NCI-H524 treated with DMSO at 0.1 percent for 48 hours (cell line): ENCODE measurements at regions not wholly inside any gene's neighbourhood (a gene's known extent, or its start where the extent isn't known, plus 50 kb on each side); places are given as distances from the start of the nearest gene placed in this dataset.
A peak's percentile ranks its signal among the peaks of the same experiment; 100 is the strongest.
"Not testable (repeated sequence)": the region's sequence is repeated elsewhere in the genome, so short reads cannot be mapped to it uniquely, and the experiment has no call there.

Experiments used
- DNase-seq: peaks from one replicate; lab custom pipeline; 2025; lab: John Stamatoyannopoulos, UW

- DNase-seq, result no peak
Measured at GRCh38 chr11:13174090-13174489, 103.5 kb upstream of the BMAL1 start.

- no peak for DNase-seq
Measured at GRCh38 chr11:13183094-13183825, 94.3 kb upstream of the BMAL1 start.

GRCh38 chr11:13183826-13184196, 93.8 kb upstream of the BMAL1 start:
- no peak for DNase-seq

GRCh38 chr11:13184295-13184794, 93.2 kb upstream of the BMAL1 start:
- no peak for DNase-seq

- DNase-seq, result no peak
Measured at GRCh38 chr11:13188179-13188578, 89.4 kb upstream of the BMAL1 start.

DNA sequence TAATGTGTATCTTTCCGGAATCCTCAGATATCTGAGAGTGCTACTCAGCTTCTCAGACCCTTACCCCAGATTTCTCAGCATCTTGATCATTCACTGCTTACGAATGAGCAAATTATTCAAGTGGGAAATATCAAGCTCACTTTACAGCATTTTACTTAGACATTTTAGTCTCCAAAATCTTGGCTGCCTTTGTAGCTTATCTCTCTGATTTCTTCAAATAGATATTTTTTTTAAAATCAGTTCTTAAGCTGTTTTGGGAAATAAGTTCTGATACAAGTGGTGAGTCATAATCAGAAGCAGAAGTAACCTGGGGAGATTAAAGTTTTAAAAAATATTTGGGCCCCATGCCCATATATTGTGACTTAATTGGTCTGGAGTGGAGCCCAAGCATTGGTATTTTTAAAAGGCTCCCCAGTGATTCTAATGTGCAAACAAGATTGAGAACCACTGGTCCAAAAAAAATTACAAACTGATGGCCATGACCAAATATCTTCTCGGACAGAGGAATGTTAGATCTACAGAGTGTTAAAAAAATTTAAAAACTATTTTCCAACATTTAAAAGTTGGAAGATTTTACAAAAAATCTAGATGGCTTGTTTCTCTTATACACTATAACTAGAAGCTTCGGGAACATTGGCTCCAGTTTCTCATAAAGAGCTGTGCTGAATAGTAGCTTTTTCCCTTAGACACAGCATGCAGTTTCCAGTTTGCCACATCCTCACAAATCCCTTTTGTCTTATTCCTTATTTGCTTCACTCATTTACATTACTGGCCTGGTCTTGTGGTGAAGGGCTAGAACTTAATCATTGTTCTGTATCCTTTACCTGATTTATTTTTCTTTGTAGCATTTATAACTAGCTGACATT, 87.8 kb upstream of the BMAL1 start:
- DNase-seq, result no peak

GRCh38 chr11:13193613-13194012, 84.0 kb upstream of the BMAL1 start:
- DNase-seq, result no peak

DNA sequence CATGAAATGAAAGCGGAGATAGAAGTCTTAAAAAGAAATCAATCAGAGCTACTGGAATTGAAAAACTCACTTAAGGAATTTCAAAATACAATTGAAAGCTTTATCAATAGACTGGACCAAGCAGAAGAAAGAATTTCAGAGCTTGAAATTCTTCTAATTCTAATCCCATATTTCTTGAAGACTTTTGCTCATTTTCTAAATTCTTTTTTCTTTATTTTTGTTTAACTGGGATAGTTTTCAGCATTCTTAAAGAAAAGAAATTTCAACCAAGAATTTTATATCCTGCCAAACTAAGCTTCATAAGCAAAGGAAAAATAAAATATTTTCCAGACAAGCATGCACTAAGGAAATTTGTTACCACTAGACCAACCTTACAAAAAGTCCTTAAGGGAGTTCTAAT, 80.2 kb upstream of the BMAL1 start:
- not testable (repeated sequence) for DNase-seq

- DNase-seq, result no peak
Measured at GRCh38 chr11:13205486-13205885, 72.1 kb upstream of the BMAL1 start.

GRCh38 chr11:13206086-13206640, 71.4 kb upstream of the BMAL1 start:
- DNase-seq, result no peak

- no peak for DNase-seq
Measured at GRCh38 chr11:13207270-13207664, 70.3 kb upstream of the BMAL1 start.

DNA sequence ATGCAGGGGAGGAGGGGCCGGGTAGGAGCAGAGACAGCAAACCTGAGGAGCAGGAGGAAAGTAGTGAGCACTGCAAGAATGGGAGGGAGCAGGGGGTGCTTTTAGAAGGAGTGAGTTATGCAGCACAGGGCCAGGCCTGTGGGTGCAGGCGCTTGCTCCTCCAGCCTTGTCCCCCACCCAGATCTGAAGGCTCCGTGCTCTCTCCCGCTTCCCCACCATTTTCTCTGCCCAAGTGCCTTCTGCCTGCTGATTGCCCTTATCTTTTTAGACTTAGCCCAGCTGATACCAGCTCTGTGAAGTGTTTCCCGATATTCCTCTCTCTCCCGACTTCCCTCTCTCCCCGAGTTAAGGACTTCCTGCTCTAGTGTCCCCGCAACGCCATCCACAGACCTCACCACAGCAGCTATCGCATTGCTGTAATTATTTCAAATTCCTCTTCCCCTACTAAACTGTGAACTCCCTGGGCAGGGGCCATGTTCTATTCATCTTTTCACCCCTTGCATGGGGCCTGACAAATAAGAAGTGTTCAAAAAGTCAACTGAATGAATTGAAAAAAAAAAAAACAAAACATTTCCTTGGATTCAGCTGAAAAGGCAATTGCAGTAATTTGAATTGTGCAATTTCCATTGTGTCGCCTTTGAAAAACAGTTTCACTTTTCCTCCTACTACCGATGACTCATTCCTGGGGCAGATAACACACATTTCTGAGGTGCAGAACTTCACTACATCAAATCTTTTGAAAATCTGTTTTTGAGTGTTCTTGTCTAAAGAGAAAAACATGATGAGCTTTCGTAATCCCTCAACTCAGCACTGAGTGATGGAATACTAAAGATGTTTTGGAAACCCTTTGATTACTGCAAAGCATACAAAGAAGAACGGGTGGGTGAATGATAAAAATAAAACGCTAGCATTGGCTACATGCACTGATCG, 69.7 kb upstream of the BMAL1 start:
- DNase-seq, result no peak

DNA sequence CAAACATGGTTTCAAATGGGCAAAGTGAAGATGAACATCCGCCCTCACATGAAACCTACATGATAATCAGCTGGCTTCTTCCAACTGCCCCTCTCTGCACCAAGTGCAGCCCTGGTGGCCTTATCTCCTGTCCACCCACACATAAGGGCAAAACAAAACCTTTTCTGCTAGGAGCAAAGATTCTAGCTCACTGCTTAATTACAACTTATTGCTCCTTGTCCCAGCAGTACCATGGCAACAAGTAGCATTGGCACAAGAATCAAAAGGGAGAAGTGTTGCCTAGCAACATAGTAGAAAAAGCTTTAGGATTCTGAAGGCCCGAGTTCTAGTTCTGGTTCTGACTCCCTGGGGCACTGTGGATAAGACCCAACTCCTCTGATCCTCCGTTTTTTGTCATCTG, 68.7 kb upstream of the BMAL1 start:
- DNase-seq, result no peak

DNA sequence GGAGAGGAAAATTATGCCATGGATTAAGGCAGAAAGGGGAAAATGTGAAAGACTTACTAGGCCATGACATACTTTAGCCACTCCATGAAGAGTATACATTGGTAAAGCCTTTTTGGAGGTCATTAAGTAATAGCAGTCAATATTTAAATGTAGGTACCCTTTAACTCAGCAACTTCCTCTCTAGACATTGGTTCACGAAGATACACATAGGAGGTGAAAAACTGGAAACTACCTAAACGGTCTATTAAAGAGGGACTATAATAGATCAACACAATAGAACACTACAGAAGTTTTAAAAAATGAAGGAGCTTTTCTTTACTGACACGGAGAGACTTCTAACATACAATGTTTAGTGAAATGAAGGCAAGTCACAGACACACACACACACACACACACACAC, 68.2 kb upstream of the BMAL1 start:
- DNase-seq, result no peak

DNA sequence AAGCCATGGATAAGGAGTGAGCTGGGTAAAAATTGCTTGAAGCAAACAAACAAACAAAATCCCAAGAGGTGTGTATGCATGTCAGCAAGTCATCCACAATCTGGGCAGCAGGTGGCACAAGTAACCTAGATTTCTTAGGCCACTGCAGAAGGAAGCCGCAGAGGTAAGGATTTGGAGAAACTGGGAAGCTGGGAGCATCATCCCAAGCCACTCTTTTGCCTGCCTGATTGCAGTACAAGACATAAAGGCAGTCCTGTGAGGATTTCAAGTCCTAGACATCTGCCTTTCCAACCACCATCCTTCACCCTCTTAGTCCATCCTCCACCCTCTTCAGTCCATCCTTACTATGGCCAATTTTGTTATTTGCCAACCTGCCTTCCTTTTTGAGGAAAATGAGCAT, 67.2 kb upstream of the BMAL1 start:
- DNase-seq, result peak; percentile 21

GRCh38 chr11:13214276-13214675, 63.3 kb upstream of the BMAL1 start:
- DNase-seq, result no peak

DNA sequence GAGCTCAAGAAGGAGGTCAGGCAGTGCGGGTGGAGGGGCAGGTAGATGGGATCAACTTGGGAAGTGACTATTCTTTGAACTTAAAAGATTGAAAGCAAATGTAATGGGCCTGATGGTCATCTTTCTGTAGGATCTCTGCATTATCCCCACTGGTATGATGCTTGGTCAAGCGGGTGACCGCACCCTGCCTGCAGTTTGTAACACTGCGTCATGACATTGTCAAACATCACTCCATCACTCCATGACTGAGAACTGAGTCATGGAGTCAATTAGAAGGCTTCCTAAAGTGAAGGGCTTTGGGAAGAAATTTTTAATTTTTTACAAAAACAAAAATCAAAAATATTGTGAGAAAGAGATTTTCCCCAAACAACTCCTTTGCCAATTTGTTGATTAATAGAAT, 62.4 kb upstream of the BMAL1 start:
- no peak for DNase-seq

DNA sequence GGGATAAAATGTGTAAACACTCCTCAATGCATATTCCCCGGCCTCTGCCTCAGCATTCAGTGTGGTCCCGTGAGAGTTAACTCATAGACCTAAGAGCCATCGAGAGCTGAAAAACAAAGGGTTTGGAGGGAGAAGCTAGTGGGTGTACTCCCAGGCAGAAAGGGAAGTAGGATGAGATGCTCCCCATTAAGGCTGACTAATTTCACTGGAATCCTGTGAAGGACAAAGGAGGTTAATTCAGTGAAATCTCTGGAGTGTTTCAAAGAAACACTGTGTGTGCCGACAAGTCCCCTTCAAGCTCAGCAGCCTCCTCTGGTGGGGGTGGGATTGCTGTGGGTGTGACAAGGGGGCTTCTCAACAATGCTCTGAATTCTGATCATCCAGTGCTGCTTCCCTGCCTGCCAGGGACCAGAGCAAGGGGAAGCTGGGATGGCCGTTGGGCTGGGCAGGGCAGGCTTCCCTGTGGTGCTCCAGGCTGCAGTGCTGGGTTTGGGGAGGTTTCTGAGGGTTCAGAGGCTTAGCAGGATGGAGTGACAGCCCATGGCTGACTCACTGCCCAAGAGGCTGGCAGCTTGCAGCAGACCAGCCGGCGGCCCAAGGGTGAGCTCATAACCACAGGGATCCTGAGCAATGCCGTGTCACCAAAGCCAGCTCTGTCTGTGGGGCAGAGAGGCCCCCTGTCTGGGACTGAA, 61.4 kb upstream of the BMAL1 start:
- no peak for DNase-seq

DNA sequence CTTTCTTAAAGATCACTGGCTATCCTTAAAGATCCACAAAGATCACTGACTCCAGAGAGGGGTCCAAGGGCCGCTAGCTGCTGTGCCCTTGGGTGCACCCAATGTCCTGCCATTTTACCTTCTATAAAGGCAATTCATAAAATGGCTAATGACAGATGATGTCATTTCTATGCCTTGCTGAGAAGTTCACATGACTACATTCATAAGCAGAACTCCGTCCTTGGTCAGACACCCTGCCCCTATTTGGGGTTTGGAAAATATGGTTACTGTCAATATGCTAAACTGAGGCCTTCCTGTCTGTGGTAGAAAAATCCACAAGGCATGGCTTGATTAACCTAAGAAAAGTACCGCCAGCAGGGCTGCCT, 60.9 kb upstream of the BMAL1 start:
- no peak for DNase-seq

- DNase-seq, result not testable (repeated sequence)
Measured at GRCh38 chr11:13218685-13219084, 58.9 kb upstream of the BMAL1 start.

GRCh38 chr11:13220148-13220547, 57.4 kb upstream of the BMAL1 start:
- no peak for DNase-seq
